ENCODE measurements at regions not wholly inside any gene's neighbourhood (a gene's known extent, or its start where the extent isn't known, plus 50 kb on each side); places are given as distances from the start of the nearest gene placed in this dataset.

- no peaks in the 10 kb centered on the region for H3K4me1 Mint-ChIP-seq
- intact Hi-C loops (cut with micrococcal nuclease) = no loop called here
- no peak overlapping the region for H3K4me3 Mint-ChIP-seq
- Histone ChIP-seq H3K27ac (ENCODE audit: low read depth in 1 of 2, low read length in 2 of 2) (no peak overlapping the region), H3K79me2 (ENCODE audit: insufficient read depth, low read length) (no peaks in the 10 kb centered on the region), H3K4me1 (ENCODE audit: control insufficient read depth in 1 of 2, insufficient read depth in 2 of 2, low read length in 2 of 2) (no peaks in the 10 kb centered on the region), H2AFZ (ENCODE audit: insufficient read depth, low read depth, low read length, poor library complexity, severe bottlenecking) (no peak overlapping the region), H3K9me3 (replicated peaks in 1 of 2; ENCODE audit: control insufficient read depth in 1 of 2, insufficient read depth in 1 of 2, low read length in 2 of 2) (no peaks in the 10 kb centered on the region), H3K36me3 (replicated peaks in 1 of 2; ENCODE audit: control insufficient read depth in 1 of 2, insufficient read depth in 2 of 2, low read length in 2 of 2) (no peaks in the 10 kb centered on the region), H4K20me1 (ENCODE audit: insufficient read depth, low read length) (no peaks in the 10 kb centered on the region), H3K4me2 (replicated peaks; ENCODE audit: extremely low read depth, low read length, poor library complexity, severe bottlenecking) (no peak overlapping the region), H3K27me3 (ENCODE audit: control insufficient read depth in 2 of 2, insufficient read depth in 2 of 2, low read length in 2 of 2) (no peaks in the 10 kb centered on the region), H3K4me3 (replicated peaks in 1 of 3; ENCODE audit: low read depth in 2 of 3, low read length in 3 of 3) (no peak overlapping the region), H3K9ac (ENCODE audit: insufficient read depth, low read length, poor library complexity, severe bottlenecking) (no peak overlapping the region)
- H3K36me3 Mint-ChIP-seq = no peaks in the 10 kb centered on the region
- 100% methylated on average over 1 of the region's 1 CpG for WGBS (ENCODE audit: insufficient coverage)
- peaks cover 2 to 4% (median 2%) of the 10 kb centered on the region in 3 donors for H3K27me3 Mint-ChIP-seq (ENCODE audit: low read depth in 3 of 3)
- peaks cover 0 to 9% (median 2%) of the 10 kb centered on the region in 7 donors for H3K9me3 Mint-ChIP-seq
- peak overlapping the region in 1 of 7 donors; percentile 45 for H3K27ac Mint-ChIP-seq
- no peak for DNase-seq
- TF ChIP-seq, protein P1, sequence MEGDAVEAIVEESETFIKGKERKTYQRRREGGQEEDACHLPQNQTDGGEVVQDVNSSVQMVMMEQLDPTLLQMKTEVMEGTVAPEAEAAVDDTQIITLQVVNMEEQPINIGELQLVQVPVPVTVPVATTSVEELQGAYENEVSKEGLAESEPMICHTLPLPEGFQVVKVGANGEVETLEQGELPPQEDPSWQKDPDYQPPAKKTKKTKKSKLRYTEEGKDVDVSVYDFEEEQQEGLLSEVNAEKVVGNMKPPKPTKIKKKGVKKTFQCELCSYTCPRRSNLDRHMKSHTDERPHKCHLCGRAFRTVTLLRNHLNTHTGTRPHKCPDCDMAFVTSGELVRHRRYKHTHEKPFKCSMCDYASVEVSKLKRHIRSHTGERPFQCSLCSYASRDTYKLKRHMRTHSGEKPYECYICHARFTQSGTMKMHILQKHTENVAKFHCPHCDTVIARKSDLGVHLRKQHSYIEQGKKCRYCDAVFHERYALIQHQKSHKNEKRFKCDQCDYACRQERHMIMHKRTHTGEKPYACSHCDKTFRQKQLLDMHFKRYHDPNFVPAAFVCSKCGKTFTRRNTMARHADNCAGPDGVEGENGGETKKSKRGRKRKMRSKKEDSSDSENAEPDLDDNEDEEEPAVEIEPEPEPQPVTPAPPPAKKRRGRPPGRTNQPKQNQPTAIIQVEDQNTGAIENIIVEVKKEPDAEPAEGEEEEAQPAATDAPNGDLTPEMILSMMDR (IDR thresholded peaks at IDR 0.05) = no peak
These were observed 159.8 kb downstream of the CPEB2 start for GRCh38 chr4:15162046-15162445.

DNA sequence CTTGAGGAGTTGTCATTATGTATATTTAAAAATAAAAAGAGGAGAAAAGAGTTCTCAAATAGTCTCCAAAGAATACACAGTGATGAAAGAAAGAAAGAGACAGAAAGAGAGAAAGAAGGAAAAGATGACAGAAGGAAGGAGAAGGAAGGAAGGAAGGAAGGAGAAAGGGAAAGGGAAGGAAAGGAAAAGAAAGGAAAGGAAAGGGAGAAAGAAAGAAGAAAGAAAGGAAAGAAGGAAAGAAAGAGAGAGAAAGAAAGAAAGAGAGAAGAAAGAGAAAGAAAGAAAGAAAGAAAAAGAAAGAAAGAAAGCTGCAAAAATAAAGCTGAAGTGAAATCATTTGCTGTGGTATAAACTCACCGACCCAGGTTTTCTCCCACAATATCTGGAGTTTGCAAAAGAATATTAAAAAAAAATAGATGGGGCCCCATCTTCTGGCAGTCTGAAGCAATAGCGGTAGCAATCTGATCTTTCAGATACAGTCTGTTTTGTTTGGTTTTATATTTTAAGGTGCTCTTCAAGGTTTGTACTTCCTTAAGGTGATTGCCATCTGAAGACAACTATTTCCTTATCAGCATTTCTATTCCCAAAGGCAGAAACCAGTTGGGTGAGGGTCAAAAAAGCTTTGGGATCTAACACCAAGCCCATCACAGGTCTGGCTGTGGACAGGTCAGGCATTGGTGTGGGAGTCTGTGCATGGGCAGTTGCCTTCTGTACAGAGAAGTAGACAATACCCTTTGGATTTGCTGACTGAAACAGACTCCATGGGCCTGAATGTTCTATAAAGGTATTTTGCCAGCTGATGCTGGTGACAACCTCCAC lies 160.4 kb downstream of the CPEB2 start:
- no peaks in the 10 kb centered on the region for H3K36me3 ChIP-seq (replicated peaks in 1 of 2; ENCODE audit: control insufficient read depth in 1 of 2, insufficient read depth in 2 of 2, low read length in 2 of 2)
- no peaks in the 10 kb centered on the region for H3K36me3 Mint-ChIP-seq
- no peak for DNase-seq

More for the DNA sequence above, 160.4 kb downstream of the CPEB2 start:
- Mint-ChIP-seq H3K27me3 (ENCODE audit: low read depth in 3 of 3) (peaks cover 2 to 4% (median 2%) of the 10 kb centered on the region in 3 donors), H3K4me3 (no peak overlapping the region), H3K27ac (peak overlapping the region in 1 of 7 donors; percentile 8), H3K4me1 (no peaks in the 10 kb centered on the region), H3K9me3 (peaks cover 0 to 3% (median 0%) of the 10 kb centered on the region in 7 donors)
- no peak overlapping the region for H3K4me2 ChIP-seq (replicated peaks; ENCODE audit: extremely low read depth, low read length, poor library complexity, severe bottlenecking)
- H3K79me2 ChIP-seq (ENCODE audit: insufficient read depth, low read length) = no peaks in the 10 kb centered on the region
- H3K9me3 ChIP-seq (replicated peaks in 1 of 2; ENCODE audit: control insufficient read depth in 1 of 2, insufficient read depth in 1 of 2, low read length in 2 of 2) = no peaks in the 10 kb centered on the region
- no peaks in the 10 kb centered on the region for H3K27me3 ChIP-seq (ENCODE audit: control insufficient read depth in 2 of 2, insufficient read depth in 2 of 2, low read length in 2 of 2)
- no peaks in the 10 kb centered on the region for H3K4me1 ChIP-seq (ENCODE audit: control insufficient read depth in 1 of 2, insufficient read depth in 2 of 2, low read length in 2 of 2)
- TF ChIP-seq, protein P1 (IDR thresholded peaks at IDR 0.05) = no peak
- no peak overlapping the region for H3K27ac ChIP-seq (ENCODE audit: low read depth in 1 of 2, low read length in 2 of 2)
- no peak overlapping the region for H3K4me3 ChIP-seq (replicated peaks in 1 of 3; ENCODE audit: low read depth in 2 of 3, low read length in 3 of 3)
- H3K9ac ChIP-seq (ENCODE audit: insufficient read depth, low read length, poor library complexity, severe bottlenecking) = no peak overlapping the region
- WGBS (ENCODE audit: insufficient coverage) = no CpG with 5 or more reads among the region's 2 CpGs
- no peaks in the 10 kb centered on the region for H4K20me1 ChIP-seq (ENCODE audit: insufficient read depth, low read length)
- intact Hi-C loops (cut with micrococcal nuclease) = no loop called here
- H2AFZ ChIP-seq (ENCODE audit: insufficient read depth, low read depth, low read length, poor library complexity, severe bottlenecking) = no peak overlapping the region

All from CD14-positive monocyte (primary cell).